Endothelial cell (in vitro differentiated cells): ENCODE measurements at regions not wholly inside any gene's neighbourhood (a gene's known extent, or its start where the extent isn't known, plus 50 kb on each side); places are given as distances from the start of the nearest gene placed in this dataset.

ENCODE experiments used
- DNase-seq: peaks from one replicate; pipeline ENCODE4 v3.0.0; 2021; ENCODE audit warnings: low spot score
- H3K27ac Mint-ChIP-seq: one replicate; pipeline ENCODE4 v1.8.0; 2021; ENCODE audit warnings: mixed read lengths, inconsistent platforms; ENCODE audit not compliant: unreplicated experiment
- H3K27me3 Mint-ChIP-seq: one replicate; pipeline ENCODE4 v1.8.0; 2021; ENCODE audit warnings: mild to moderate bottlenecking, moderate library complexity, mixed read lengths, inconsistent platforms; ENCODE audit not compliant: unreplicated experiment
- H3K36me3 Mint-ChIP-seq: one replicate; pipeline ENCODE4 v1.8.0; 2021; ENCODE audit warnings: mild to moderate bottlenecking, low read depth, mixed read lengths, inconsistent platforms; ENCODE audit not compliant: unreplicated experiment
- H3K4me1 Mint-ChIP-seq: one replicate; pipeline ENCODE4 v1.8.0; 2021; ENCODE audit warnings: mild to moderate bottlenecking, mixed read lengths, inconsistent platforms; ENCODE audit not compliant: unreplicated experiment
- H3K4me3 Mint-ChIP-seq: one replicate; pipeline ENCODE4 v1.8.0; 2021; ENCODE audit warnings: mild to moderate bottlenecking, mixed read lengths, inconsistent platforms; ENCODE audit not compliant: unreplicated experiment
- H3K9me3 Mint-ChIP-seq: one replicate; pipeline ENCODE4 v1.8.0; 2021; ENCODE audit warnings: mixed read lengths, inconsistent platforms; ENCODE audit not compliant: unreplicated experiment
- TF ChIP-seq, protein P1 (sequence below): fragments of 200-600 bp; sonication (generic); IDR thresholded peaks from one replicate; pipeline ENCODE4 v1.5.0; 2021; ENCODE audit warnings: antibody characterized with exemption; ENCODE audit not compliant: unreplicated experiment

DNA sequence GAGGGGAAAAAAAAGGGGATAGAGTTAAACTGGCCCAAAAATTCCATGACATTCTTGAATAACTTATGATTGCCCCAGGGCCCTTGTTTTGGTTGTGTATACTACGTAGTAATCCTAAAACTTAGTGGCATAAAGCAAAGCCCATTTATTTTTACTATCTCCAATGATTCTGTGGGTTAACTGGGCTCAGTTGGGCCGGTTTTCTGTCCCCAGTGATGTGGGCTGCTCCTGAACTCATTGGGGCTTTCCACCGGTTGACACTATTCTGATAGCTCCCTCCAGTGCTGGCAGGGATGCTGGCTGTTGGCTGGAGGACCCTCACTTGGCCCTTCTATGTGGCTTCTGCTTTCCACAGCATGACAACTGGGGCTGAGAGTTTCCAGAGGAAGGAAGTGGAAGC lies 60.0 kb upstream of the TGIF1 start:
- Mint-ChIP-seq H3K9me3 (no peaks in the 10 kb centered on the region), H3K4me1 (no peaks in the 10 kb centered on the region), H3K36me3 (no peaks in the 10 kb centered on the region), H3K27ac (no peak overlapping the region), H3K27me3 (peaks cover 1% of the 10 kb centered on the region), H3K4me3 (no peak overlapping the region)
- DNase-seq = no peak
- TF ChIP-seq, protein P1, sequence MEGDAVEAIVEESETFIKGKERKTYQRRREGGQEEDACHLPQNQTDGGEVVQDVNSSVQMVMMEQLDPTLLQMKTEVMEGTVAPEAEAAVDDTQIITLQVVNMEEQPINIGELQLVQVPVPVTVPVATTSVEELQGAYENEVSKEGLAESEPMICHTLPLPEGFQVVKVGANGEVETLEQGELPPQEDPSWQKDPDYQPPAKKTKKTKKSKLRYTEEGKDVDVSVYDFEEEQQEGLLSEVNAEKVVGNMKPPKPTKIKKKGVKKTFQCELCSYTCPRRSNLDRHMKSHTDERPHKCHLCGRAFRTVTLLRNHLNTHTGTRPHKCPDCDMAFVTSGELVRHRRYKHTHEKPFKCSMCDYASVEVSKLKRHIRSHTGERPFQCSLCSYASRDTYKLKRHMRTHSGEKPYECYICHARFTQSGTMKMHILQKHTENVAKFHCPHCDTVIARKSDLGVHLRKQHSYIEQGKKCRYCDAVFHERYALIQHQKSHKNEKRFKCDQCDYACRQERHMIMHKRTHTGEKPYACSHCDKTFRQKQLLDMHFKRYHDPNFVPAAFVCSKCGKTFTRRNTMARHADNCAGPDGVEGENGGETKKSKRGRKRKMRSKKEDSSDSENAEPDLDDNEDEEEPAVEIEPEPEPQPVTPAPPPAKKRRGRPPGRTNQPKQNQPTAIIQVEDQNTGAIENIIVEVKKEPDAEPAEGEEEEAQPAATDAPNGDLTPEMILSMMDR = no peak

DNA sequence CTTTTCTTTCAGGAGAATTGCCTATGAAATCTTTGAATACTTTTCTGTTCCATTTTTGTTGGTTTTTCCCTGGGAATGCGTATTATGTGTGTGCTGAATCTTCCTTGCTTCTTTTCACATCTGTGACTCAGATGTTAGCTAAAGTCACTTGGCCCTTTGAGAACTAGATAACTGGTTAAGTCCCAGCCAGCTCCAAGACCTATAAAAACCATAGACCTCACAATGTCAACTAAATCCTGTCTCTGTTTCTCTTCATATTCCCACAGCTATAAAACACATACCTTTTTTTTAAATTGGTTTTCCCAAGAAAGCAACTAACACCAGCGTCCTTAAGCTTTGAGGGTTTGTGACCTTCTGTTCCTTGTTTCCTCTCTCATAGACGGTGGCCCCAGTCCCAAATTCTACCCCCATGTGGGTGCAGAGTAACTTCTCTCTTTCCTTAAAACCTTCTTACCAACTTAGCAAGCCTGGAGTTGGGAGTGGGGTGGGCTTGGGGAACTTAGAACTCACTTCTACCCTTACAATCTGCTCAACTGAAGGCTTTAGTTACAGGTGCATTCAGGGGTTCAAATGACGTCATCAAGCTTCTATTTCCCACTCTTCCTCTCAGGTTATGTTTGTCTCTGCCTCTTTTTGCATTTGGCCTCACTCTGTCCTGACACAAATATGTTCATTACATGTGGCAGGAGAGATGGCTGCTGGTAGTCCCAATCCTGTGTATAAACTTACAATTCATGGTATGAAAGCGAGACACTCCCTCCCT lies 58.1 kb upstream of the TGIF1 start:
- Mint-ChIP-seq H3K27me3 (peaks cover 1% of the 10 kb centered on the region), H3K4me1 (no peaks in the 10 kb centered on the region), H3K4me3 (no peak overlapping the region), H3K9me3 (no peaks in the 10 kb centered on the region), H3K27ac (no peak overlapping the region), H3K36me3 (no peaks in the 10 kb centered on the region)
- TF ChIP-seq, protein P1 = no peak
- no peak for DNase-seq

DNA sequence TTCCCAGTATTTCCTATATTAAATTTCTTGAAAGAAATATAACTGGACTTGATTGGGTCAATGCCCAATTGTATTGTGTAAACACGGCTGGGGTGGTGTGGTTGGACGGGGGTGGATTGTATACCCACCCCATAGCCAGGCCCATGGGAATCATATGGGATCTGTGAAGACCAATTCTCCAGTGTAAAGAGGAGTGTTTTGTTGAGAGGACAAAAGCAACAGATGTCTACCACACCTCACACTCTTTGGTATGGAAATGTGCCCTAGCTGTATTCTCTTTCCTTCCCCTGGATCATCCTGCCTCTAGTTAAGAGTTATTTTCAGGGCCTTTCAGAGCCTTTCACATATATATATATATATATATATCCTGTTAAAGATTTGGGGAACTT lies 57.5 kb upstream of the TGIF1 start:
- H3K4me1 Mint-ChIP-seq = no peaks in the 10 kb centered on the region
- TF ChIP-seq, protein P1 = no peak
- DNase-seq = no peak
- no peak overlapping the region for H3K4me3 Mint-ChIP-seq
- H3K27ac Mint-ChIP-seq = no peak overlapping the region
- no peaks in the 10 kb centered on the region for H3K36me3 Mint-ChIP-seq
- peaks cover 1% of the 10 kb centered on the region for H3K27me3 Mint-ChIP-seq
- H3K9me3 Mint-ChIP-seq = no peaks in the 10 kb centered on the region

DNA sequence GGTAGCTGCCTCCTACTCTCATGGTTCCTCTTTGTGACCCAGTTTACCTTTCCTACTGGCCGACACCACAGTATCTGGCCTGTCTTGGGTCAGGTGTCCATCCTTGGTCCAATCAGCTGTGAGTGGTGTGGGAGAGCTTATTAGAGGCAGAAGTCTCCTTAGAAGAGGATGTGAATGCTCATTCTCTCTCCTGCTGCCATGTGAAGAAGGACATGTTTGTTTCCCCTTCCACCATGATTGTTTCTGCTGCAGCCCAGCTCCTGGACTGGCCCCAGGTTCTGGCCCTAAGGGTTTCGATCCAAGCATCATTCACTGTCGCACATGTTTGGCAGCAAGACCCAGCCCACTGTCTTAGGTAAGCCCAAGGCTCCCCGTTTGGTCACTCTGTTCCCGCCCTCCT lies 55.3 kb upstream of the TGIF1 start:
- Mint-ChIP-seq H3K4me1 (no peaks in the 10 kb centered on the region), H3K9me3 (no peaks in the 10 kb centered on the region), H3K4me3 (no peak overlapping the region), H3K27me3 (peaks cover 1% of the 10 kb centered on the region), H3K36me3 (no peaks in the 10 kb centered on the region), H3K27ac (no peak overlapping the region)
- DNase-seq = no peak
- TF ChIP-seq, protein P1 = no peak

DNA sequence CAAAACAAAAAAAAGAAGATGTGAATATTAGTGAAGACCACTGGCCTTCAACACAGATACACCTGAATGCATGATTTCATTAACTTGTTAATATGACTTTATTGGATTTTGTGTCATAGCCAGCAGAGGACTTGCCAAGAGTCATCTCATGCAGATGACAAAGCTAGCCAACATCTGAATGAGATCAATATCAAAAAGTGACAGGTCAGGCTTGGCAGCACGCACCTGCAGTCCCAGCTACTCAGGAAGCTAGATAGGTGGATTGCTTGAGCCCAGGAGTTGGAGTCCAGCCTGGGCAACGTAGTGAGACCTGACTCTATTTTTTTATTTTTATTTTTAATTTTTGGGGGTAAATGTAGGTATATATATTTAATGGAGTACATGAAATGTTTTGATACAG lies 54.5 kb upstream of the TGIF1 start:
- Mint-ChIP-seq H3K4me1 (no peaks in the 10 kb centered on the region), H3K36me3 (no peaks in the 10 kb centered on the region), H3K27ac (no peak overlapping the region), H3K4me3 (no peak overlapping the region), H3K27me3 (peaks cover 1% of the 10 kb centered on the region), H3K9me3 (no peaks in the 10 kb centered on the region)
- DNase-seq = no peak
- TF ChIP-seq, protein P1 = no peak
